HL-60 (cell line): ENCODE measurements at regions not wholly inside any gene's neighbourhood (a gene's known extent, or its start where the extent isn't known, plus 50 kb on each side); places are given as distances from the start of the nearest gene placed in this dataset.

Experiments
- DNase-seq, 2 experiments: peaks; one replicate each; pipeline ENCODE4 v3.0.0-alpha.2; 2010 to 2020; ENCODE audit warnings: low read depth in 1 of 2, low spot score in 1 of 2
- H3K27ac ChIP-seq: fragments of 250-450 bp; sonication (Bioruptor Pico); replicated peaks from 2 replicates; pipeline ENCODE4 v1.5.1; 2020; ENCODE audit warnings: mild to moderate bottlenecking, moderate library complexity
- H3K27me3 ChIP-seq: fragments of 250-450 bp; sonication (Bioruptor Pico); 2 replicates; pipeline ENCODE4 v1.5.1; 2021; ENCODE audit warnings: mild to moderate bottlenecking, moderate library complexity; ENCODE audit not compliant: insufficient read depth, poor library complexity, severe bottlenecking
- H3K4me3 ChIP-seq: replicated peaks from 2 replicates; pipeline ENCODE4 v1.5.1; 2011; ENCODE audit warnings: mild to moderate bottlenecking, control low read depth, low read length; ENCODE audit not compliant: insufficient read depth
- GABPA ChIP-seq: IDR thresholded peaks from 2 replicates; pipeline ENCODE4 v1.6.1; 2012; ENCODE audit warnings: low read depth
- POLR2AphosphoS5 ChIP-seq: IDR thresholded peaks from 2 replicates; pipeline ENCODE4 v1.6.1; 2012; ENCODE audit warnings: low read depth
- SPI1 ChIP-seq: IDR thresholded peaks from 2 replicates; pipeline ENCODE4 v1.6.1; 2012; ENCODE audit warnings: low read depth, mild to moderate bottlenecking, borderline replicate concordance
- TF ChIP-seq, protein P1 (sequence below): IDR thresholded peaks from one replicate; pipeline ENCODE4 v1.5.1; 2011; ENCODE audit warnings: low read length, control low read depth, inconsistent platforms; ENCODE audit not compliant: insufficient read depth
- TF ChIP-seq, protein P2 (sequence below): IDR thresholded peaks from 2 replicates; pipeline ENCODE4 v1.6.1; 2012; ENCODE audit warnings: low read depth; ENCODE audit not compliant: insufficient replicate concordance

DNA sequence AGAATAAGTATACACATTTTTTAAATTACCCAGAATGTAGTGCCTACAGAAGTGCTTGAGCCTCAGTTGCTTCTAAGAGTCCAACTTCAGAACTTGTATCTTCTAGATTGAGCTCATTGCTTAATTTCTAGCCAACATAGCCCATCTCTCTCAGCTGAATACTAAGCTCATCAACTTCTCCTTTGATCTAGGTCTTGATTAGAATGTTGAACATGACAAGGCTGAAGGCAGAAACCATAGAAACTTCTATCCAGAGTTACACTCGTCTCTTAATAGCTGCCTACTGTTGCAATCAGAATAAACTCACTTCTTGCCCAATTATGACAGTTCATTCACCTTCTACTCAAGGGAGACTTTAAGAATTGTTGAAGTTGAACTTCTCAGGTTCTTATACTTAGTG, 327.3 kb upstream of the THBS1 start:
- no peak for TF ChIP-seq SPI1
- TF ChIP-seq, protein P1, sequence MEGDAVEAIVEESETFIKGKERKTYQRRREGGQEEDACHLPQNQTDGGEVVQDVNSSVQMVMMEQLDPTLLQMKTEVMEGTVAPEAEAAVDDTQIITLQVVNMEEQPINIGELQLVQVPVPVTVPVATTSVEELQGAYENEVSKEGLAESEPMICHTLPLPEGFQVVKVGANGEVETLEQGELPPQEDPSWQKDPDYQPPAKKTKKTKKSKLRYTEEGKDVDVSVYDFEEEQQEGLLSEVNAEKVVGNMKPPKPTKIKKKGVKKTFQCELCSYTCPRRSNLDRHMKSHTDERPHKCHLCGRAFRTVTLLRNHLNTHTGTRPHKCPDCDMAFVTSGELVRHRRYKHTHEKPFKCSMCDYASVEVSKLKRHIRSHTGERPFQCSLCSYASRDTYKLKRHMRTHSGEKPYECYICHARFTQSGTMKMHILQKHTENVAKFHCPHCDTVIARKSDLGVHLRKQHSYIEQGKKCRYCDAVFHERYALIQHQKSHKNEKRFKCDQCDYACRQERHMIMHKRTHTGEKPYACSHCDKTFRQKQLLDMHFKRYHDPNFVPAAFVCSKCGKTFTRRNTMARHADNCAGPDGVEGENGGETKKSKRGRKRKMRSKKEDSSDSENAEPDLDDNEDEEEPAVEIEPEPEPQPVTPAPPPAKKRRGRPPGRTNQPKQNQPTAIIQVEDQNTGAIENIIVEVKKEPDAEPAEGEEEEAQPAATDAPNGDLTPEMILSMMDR, result no peak
- TF ChIP-seq POLR2AphosphoS5, result no peak
- TF ChIP-seq, protein P2, sequence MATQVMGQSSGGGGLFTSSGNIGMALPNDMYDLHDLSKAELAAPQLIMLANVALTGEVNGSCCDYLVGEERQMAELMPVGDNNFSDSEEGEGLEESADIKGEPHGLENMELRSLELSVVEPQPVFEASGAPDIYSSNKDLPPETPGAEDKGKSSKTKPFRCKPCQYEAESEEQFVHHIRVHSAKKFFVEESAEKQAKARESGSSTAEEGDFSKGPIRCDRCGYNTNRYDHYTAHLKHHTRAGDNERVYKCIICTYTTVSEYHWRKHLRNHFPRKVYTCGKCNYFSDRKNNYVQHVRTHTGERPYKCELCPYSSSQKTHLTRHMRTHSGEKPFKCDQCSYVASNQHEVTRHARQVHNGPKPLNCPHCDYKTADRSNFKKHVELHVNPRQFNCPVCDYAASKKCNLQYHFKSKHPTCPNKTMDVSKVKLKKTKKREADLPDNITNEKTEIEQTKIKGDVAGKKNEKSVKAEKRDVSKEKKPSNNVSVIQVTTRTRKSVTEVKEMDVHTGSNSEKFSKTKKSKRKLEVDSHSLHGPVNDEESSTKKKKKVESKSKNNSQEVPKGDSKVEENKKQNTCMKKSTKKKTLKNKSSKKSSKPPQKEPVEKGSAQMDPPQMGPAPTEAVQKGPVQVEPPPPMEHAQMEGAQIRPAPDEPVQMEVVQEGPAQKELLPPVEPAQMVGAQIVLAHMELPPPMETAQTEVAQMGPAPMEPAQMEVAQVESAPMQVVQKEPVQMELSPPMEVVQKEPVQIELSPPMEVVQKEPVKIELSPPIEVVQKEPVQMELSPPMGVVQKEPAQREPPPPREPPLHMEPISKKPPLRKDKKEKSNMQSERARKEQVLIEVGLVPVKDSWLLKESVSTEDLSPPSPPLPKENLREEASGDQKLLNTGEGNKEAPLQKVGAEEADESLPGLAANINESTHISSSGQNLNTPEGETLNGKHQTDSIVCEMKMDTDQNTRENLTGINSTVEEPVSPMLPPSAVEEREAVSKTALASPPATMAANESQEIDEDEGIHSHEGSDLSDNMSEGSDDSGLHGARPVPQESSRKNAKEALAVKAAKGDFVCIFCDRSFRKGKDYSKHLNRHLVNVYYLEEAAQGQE, result no peak
- no peak for TF ChIP-seq GABPA
- H3K4me3 ChIP-seq, result no peak overlapping the region
- H3K27me3 ChIP-seq, result peaks cover 4% of the 10 kb centered on the region
- no peak for DNase-seq
- no peak overlapping the region for H3K27ac ChIP-seq

DNA sequence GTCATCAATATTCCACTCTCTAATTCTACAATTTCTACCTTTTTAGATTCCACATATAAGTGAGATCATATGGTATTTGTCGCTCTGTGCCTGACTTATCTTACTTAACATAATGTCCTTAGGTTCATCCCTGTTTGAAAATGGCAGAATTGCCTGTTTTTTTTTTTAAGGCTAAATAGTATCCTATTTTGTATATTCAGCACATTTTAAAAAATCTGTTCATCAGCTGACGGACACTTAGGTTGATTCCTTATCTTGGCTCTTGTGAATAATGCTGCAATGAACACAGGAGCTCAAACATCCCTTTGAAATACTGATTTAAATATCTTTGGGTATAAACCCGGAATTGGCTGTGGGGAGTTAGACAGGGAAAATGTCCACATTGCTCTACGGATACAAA, 326.7 kb upstream of the THBS1 start:
- Histone ChIP-seq H3K27me3 (peaks cover 4% of the 10 kb centered on the region), H3K27ac (no peak overlapping the region), H3K4me3 (no peak overlapping the region)
- DNase-seq, result no peak
- TF ChIP-seq POLR2AphosphoS5 (no peak), GABPA (no peak)
- TF ChIP-seq, protein P2, result no peak

DNA sequence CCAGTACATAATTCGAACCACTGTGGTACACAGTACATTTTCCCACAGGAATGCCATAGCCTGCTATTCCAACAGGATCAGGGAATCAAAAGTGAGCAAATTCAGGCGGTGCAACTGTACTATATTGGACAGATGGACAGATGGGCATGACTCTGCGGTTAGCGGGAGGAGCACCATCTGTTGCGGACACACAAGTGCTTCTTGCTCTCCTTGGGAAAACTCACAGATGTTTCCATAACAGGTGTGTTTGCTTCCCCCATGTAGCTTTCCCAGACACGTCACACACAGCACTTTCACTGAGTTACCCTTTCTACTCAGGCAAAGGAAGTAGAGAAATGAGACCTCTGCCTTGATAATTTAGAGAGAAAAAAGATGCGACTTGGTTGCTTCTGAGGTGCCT, 325.1 kb upstream of the THBS1 start:
- TF ChIP-seq, protein P2, result no peak
- no peak for TF ChIP-seq GABPA
- TF ChIP-seq, protein P1, result no peak
- TF ChIP-seq POLR2AphosphoS5, result no peak
- TF ChIP-seq SPI1, result no peak
- H3K4me3 ChIP-seq, result no peak overlapping the region
- H3K27ac ChIP-seq, result no peak overlapping the region
- peaks cover 4% of the 10 kb centered on the region for H3K27me3 ChIP-seq
- no peak for DNase-seq

DNA sequence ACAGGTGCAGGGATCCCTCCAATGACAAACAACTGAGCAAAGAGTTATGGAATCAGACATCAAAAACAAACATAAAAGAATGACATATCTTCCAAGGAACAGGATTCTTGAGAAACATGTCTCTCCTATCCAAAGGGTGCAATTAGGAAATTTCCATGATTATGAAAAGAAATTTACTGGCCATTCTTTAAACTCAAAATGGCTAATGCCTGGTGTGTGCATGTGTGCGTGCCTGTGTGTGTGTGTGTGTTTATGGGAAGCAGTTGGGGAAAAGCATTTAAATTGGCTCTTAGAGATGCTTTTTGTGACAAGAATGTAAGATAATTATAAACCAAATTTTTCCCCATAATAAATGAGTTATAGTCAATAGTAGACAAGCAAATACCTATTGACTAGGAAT, 320.5 kb upstream of the THBS1 start:
- no peak overlapping the region for H3K27ac ChIP-seq

More for the DNA sequence above, 320.5 kb upstream of the THBS1 start:
- peaks cover 4% of the 10 kb centered on the region for H3K27me3 ChIP-seq
- DNase-seq, result no peak
- TF ChIP-seq POLR2AphosphoS5 (no peak), SPI1 (no peak), GABPA (no peak)
- TF ChIP-seq, protein P1, result no peak
- TF ChIP-seq, protein P2, result no peak
- no peak overlapping the region for H3K4me3 ChIP-seq
